ENCODE measurements at regions not wholly inside any gene's neighbourhood (a gene's known extent, or its start where the extent isn't known, plus 50 kb on each side); places are given as distances from the start of the nearest gene placed in this dataset.
"Not testable (repeated sequence)": the region's sequence is repeated elsewhere in the genome, so short reads cannot be mapped to it uniquely, and the experiment has no call there.

GRCh38 chr10:22803261-22803885, 89.0 kb upstream of the PIP4K2A start:
- no peaks in the 10 kb centered on the region for H3K9me3 ChIP-seq (ENCODE audit: control insufficient read depth in 2 of 2, low read length in 2 of 2)
- no peak overlapping the region for H3K4me3 ChIP-seq (ENCODE audit: low read length in 2 of 2)
- H3K36me3 ChIP-seq (ENCODE audit: control insufficient read depth in 2 of 2, insufficient read depth in 2 of 2, low read length in 2 of 2) = no peaks in the 10 kb centered on the region
- no peaks in the 10 kb centered on the region for H3K27me3 ChIP-seq (ENCODE audit: control insufficient read depth in 2 of 2, insufficient read depth in 2 of 2, low read length in 2 of 2)
- H3K9ac ChIP-seq (ENCODE audit: low read depth in 1 of 2, low read length in 2 of 2) = no peak overlapping the region
- H3K27ac ChIP-seq (ENCODE audit: low read depth in 2 of 2, low read length in 2 of 2) = no peak overlapping the region
- no peaks in the 10 kb centered on the region for H3K4me1 ChIP-seq (ENCODE audit: control insufficient read depth in 2 of 2, insufficient read depth in 2 of 2, low read length in 2 of 2)

GRCh38 chr10:22801785-22802184, 87.4 kb upstream of the PIP4K2A start:
- Histone ChIP-seq H3K36me3 (ENCODE audit: control insufficient read depth in 2 of 2, insufficient read depth in 2 of 2, low read length in 2 of 2) (no peaks in the 10 kb centered on the region), H3K9ac (ENCODE audit: low read depth in 1 of 2, low read length in 2 of 2) (no peak overlapping the region), H3K9me3 (ENCODE audit: control insufficient read depth in 2 of 2, low read length in 2 of 2) (no peaks in the 10 kb centered on the region), H3K27me3 (ENCODE audit: control insufficient read depth in 2 of 2, insufficient read depth in 2 of 2, low read length in 2 of 2) (no peaks in the 10 kb centered on the region), H3K4me3 (ENCODE audit: low read length in 2 of 2) (no peak overlapping the region), H3K4me1 (ENCODE audit: control insufficient read depth in 2 of 2, insufficient read depth in 2 of 2, low read length in 2 of 2) (no peaks in the 10 kb centered on the region), H3K27ac (ENCODE audit: low read depth in 2 of 2, low read length in 2 of 2) (no peak overlapping the region)

DNA sequence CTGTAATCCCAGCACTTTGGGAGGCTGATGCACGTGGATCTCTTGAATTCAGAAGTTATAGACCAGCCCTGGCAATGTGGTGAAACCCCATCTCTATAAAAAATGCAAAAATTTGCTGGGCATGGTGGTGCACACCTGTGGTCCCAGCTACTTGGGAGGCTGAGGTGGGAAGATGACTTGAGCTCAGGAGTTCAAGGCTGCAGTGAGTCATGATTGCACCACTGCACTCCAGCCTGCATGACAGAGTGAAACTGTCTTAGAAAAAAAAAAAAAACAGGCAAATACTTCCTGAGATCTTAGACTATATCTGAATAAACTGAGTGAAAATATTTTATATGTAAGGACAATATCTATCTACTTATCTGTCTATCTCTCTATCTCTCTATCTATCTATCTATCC, 83.4 kb upstream of the PIP4K2A start:
- not testable (repeated sequence) for H3K27me3 ChIP-seq (ENCODE audit: control insufficient read depth in 2 of 2, insufficient read depth in 2 of 2, low read length in 2 of 2); H3K4me1 ChIP-seq (ENCODE audit: control insufficient read depth in 2 of 2, insufficient read depth in 2 of 2, low read length in 2 of 2); H3K4me3 ChIP-seq (ENCODE audit: low read length in 2 of 2); H3K36me3 ChIP-seq (ENCODE audit: control insufficient read depth in 2 of 2, insufficient read depth in 2 of 2, low read length in 2 of 2); H3K9me3 ChIP-seq (ENCODE audit: control insufficient read depth in 2 of 2, low read length in 2 of 2); H3K9ac ChIP-seq (ENCODE audit: low read depth in 1 of 2, low read length in 2 of 2); H3K27ac ChIP-seq (ENCODE audit: low read depth in 2 of 2, low read length in 2 of 2)

DNA sequence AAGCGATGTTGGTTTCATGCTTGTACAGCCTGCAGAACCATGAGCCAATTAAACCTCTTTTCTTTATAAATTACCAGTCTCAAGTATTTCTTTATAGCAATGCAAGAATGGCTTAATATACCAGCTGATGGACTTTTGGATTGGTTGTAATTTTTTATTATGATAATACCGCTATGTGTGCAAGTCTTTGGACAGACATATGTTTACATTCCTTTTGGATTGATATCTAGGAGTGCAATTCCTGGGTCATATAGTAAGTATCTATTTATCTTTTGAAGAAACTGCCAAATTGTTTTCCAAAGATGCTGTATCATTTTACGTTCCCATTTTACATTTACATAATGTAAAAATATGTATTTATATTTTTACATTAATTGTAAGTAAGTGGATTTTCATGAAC, 81.2 kb upstream of the PIP4K2A start:
- Histone ChIP-seq H3K4me1 (ENCODE audit: control insufficient read depth in 2 of 2, insufficient read depth in 2 of 2, low read length in 2 of 2) (no peaks in the 10 kb centered on the region), H3K9ac (ENCODE audit: low read depth in 1 of 2, low read length in 2 of 2) (no peak overlapping the region), H3K4me3 (ENCODE audit: low read length in 2 of 2) (no peak overlapping the region), H3K27me3 (ENCODE audit: control insufficient read depth in 2 of 2, insufficient read depth in 2 of 2, low read length in 2 of 2) (no peaks in the 10 kb centered on the region), H3K27ac (ENCODE audit: low read depth in 2 of 2, low read length in 2 of 2) (no peak overlapping the region), H3K36me3 (ENCODE audit: control insufficient read depth in 2 of 2, insufficient read depth in 2 of 2, low read length in 2 of 2) (no peaks in the 10 kb centered on the region), H3K9me3 (ENCODE audit: control insufficient read depth in 2 of 2, low read length in 2 of 2) (no peaks in the 10 kb centered on the region)

- Histone ChIP-seq H3K4me3 (ENCODE audit: low read length in 2 of 2) (no peak overlapping the region), H3K9ac (ENCODE audit: low read depth in 1 of 2, low read length in 2 of 2) (no peak overlapping the region), H3K27ac (ENCODE audit: low read depth in 2 of 2, low read length in 2 of 2) (no peak overlapping the region), H3K4me1 (ENCODE audit: control insufficient read depth in 2 of 2, insufficient read depth in 2 of 2, low read length in 2 of 2) (no peaks in the 10 kb centered on the region), H3K27me3 (ENCODE audit: control insufficient read depth in 2 of 2, insufficient read depth in 2 of 2, low read length in 2 of 2) (no peaks in the 10 kb centered on the region), H3K9me3 (ENCODE audit: control insufficient read depth in 2 of 2, low read length in 2 of 2) (no peaks in the 10 kb centered on the region), H3K36me3 (ENCODE audit: control insufficient read depth in 2 of 2, insufficient read depth in 2 of 2, low read length in 2 of 2) (no peaks in the 10 kb centered on the region)
Observed at GRCh38 chr10:22792161-22792560, 77.8 kb upstream of the PIP4K2A start.

GRCh38 chr10:22791665-22792064, 77.3 kb upstream of the PIP4K2A start:
- H3K27ac ChIP-seq (ENCODE audit: low read depth in 2 of 2, low read length in 2 of 2) = no peak overlapping the region
- no peaks in the 10 kb centered on the region for H3K36me3 ChIP-seq (ENCODE audit: control insufficient read depth in 2 of 2, insufficient read depth in 2 of 2, low read length in 2 of 2)
- no peaks in the 10 kb centered on the region for H3K9me3 ChIP-seq (ENCODE audit: control insufficient read depth in 2 of 2, low read length in 2 of 2)
- no peaks in the 10 kb centered on the region for H3K27me3 ChIP-seq (ENCODE audit: control insufficient read depth in 2 of 2, insufficient read depth in 2 of 2, low read length in 2 of 2)
- no peak overlapping the region for H3K9ac ChIP-seq (ENCODE audit: low read depth in 1 of 2, low read length in 2 of 2)
- H3K4me1 ChIP-seq (ENCODE audit: control insufficient read depth in 2 of 2, insufficient read depth in 2 of 2, low read length in 2 of 2) = no peaks in the 10 kb centered on the region
- no peak overlapping the region for H3K4me3 ChIP-seq (ENCODE audit: low read length in 2 of 2)

GRCh38 chr10:22784668-22785067, 70.3 kb upstream of the PIP4K2A start:
- Histone ChIP-seq H3K4me1 (ENCODE audit: control insufficient read depth in 2 of 2, insufficient read depth in 2 of 2, low read length in 2 of 2) (no peaks in the 10 kb centered on the region), H3K9ac (ENCODE audit: low read depth in 1 of 2, low read length in 2 of 2) (no peak overlapping the region), H3K36me3 (ENCODE audit: control insufficient read depth in 2 of 2, insufficient read depth in 2 of 2, low read length in 2 of 2) (no peaks in the 10 kb centered on the region), H3K9me3 (ENCODE audit: control insufficient read depth in 2 of 2, low read length in 2 of 2) (no peaks in the 10 kb centered on the region), H3K27ac (ENCODE audit: low read depth in 2 of 2, low read length in 2 of 2) (no peak overlapping the region), H3K4me3 (ENCODE audit: low read length in 2 of 2) (no peak overlapping the region), H3K27me3 (ENCODE audit: control insufficient read depth in 2 of 2, insufficient read depth in 2 of 2, low read length in 2 of 2) (no peaks in the 10 kb centered on the region)

GRCh38 chr10:22783807-22784206, 69.4 kb upstream of the PIP4K2A start:
- H3K9ac ChIP-seq (ENCODE audit: low read depth in 1 of 2, low read length in 2 of 2) = no peak overlapping the region
- no peak overlapping the region for H3K4me3 ChIP-seq (ENCODE audit: low read length in 2 of 2)
- no peaks in the 10 kb centered on the region for H3K9me3 ChIP-seq (ENCODE audit: control insufficient read depth in 2 of 2, low read length in 2 of 2)
- H3K36me3 ChIP-seq (ENCODE audit: control insufficient read depth in 2 of 2, insufficient read depth in 2 of 2, low read length in 2 of 2) = no peaks in the 10 kb centered on the region
- H3K27me3 ChIP-seq (ENCODE audit: control insufficient read depth in 2 of 2, insufficient read depth in 2 of 2, low read length in 2 of 2) = no peaks in the 10 kb centered on the region
- H3K27ac ChIP-seq (ENCODE audit: low read depth in 2 of 2, low read length in 2 of 2) = no peak overlapping the region
- no peaks in the 10 kb centered on the region for H3K4me1 ChIP-seq (ENCODE audit: control insufficient read depth in 2 of 2, insufficient read depth in 2 of 2, low read length in 2 of 2)

DNA sequence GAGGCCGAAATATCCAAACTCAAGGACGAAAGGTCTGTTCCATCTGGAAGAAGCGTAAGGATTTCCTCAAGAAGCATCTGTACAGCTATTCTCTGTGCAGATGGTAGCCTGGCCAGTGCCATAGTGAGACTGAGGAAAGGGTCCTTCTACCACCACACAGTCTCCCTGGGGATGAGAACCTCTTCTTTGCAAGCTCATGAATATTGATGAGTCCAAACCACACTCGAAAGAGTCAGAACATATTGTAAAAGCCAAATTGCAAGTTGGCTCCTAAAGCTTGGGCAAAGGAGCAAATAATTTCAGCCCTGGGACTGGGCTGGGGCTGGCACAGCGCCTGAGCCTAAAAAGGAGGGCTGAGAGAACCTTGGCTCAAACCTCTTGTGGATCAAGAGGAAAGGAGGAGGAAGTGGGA, 66.1 kb upstream of the PIP4K2A start:
- no peaks in the 10 kb centered on the region for H3K36me3 ChIP-seq (ENCODE audit: control insufficient read depth in 2 of 2, insufficient read depth in 2 of 2, low read length in 2 of 2)
- no peaks in the 10 kb centered on the region for H3K9me3 ChIP-seq (ENCODE audit: control insufficient read depth in 2 of 2, low read length in 2 of 2)
- H3K4me1 ChIP-seq (ENCODE audit: control insufficient read depth in 2 of 2, insufficient read depth in 2 of 2, low read length in 2 of 2) = no peaks in the 10 kb centered on the region
- H3K27ac ChIP-seq (ENCODE audit: low read depth in 2 of 2, low read length in 2 of 2) = no peak overlapping the region
- H3K9ac ChIP-seq (ENCODE audit: low read depth in 1 of 2, low read length in 2 of 2) = no peak overlapping the region
- H3K27me3 ChIP-seq (ENCODE audit: control insufficient read depth in 2 of 2, insufficient read depth in 2 of 2, low read length in 2 of 2) = no peaks in the 10 kb centered on the region
- no peak overlapping the region for H3K4me3 ChIP-seq (ENCODE audit: low read length in 2 of 2)

DNA sequence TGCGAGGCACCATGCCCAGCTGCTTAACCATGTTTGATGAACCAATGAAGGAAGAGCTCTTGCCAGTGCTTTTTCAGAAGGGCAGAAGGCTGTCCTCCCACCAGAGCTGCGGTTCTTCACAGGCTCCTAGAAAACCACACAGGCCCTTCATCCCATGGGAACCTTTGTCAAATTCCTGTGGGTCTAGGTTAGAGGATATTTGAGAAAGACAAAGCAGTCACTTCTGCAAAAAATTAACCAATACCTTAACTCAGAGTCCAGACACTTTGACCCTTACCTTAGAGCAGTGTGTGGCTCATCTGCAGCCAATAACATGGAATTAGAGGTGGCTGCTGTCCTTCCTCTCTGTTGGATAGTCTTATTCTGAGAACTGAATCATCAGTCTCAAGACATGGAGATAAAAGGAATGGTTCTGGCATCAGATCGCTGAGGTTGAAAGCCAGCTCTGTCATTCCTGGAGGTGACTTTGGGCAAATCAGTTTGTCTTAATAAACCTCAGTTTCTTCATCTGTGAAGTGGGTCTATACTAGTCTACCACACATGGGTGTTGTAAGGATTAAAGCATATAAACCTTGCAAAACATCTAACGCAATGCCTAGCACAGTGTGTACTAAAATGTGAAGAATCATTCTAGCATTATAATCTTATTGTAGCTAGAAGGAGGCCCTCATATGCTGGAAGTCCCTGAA, 65.1 kb upstream of the PIP4K2A start:
- Histone ChIP-seq H3K27ac (ENCODE audit: low read depth in 2 of 2, low read length in 2 of 2) (no peak overlapping the region), H3K36me3 (ENCODE audit: control insufficient read depth in 2 of 2, insufficient read depth in 2 of 2, low read length in 2 of 2) (no peaks in the 10 kb centered on the region), H3K27me3 (ENCODE audit: control insufficient read depth in 2 of 2, insufficient read depth in 2 of 2, low read length in 2 of 2) (no peaks in the 10 kb centered on the region), H3K4me1 (ENCODE audit: control insufficient read depth in 2 of 2, insufficient read depth in 2 of 2, low read length in 2 of 2) (no peaks in the 10 kb centered on the region), H3K9me3 (ENCODE audit: control insufficient read depth in 2 of 2, low read length in 2 of 2) (no peaks in the 10 kb centered on the region), H3K4me3 (ENCODE audit: low read length in 2 of 2) (no peak overlapping the region), H3K9ac (ENCODE audit: low read depth in 1 of 2, low read length in 2 of 2) (no peak overlapping the region)

Measured in mucosa of rectum (tissue), 2 donors.